ENCODE measurements at regions not wholly inside any gene's neighbourhood (a gene's known extent, or its start where the extent isn't known, plus 50 kb on each side); places are given as distances from the start of the nearest gene placed in this dataset.

DNA sequence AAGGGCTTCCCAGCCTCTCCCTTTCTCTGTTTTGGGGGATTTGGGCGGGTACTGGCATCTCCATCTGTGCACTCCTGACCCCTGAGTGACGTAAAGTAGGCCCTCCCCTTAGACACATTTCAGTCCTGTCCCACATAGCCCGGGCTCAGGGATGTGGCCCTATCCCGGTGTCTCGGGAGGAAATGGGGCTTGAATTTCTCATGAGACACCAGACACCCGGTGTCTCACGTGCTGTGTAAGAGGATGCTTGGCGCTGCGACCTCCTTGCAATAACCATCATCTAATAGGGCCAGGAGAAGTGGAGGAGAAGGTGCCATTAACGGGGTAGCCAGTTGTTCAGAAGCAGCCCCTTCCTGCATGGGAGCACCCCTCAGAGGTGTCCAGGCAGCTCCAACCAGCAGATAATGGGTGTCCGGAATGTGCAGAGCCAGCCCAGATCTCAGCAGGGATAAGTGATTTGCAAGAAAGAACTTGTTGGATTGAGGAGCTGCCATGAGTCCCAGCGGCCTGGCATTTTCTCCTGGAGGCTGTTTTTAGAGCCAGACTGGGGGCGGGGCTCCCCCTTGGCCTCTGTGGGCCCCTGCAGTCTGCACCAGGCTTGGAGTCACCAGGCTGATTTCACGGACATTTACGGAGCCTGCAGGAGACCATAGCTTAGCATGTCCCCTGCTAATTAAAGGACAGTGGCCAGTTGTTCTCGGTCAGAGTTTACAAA is 372.0 kb downstream of the PREX1 start:
- H3K4me1 ChIP-seq (ENCODE audit: control insufficient read depth, low read length), result 0 out of 2 replicates have a peak, but pooled peaks cover 2% of the 10 kb centered on the region
- H3K79me2 ChIP-seq (ENCODE audit: control insufficient read depth, low read length), result no peaks in the 10 kb centered on the region
- H3K9me2 ChIP-seq (replicated peaks; ENCODE audit: control insufficient read depth, low read length), result no peaks in the 10 kb centered on the region
- H3K36me3 ChIP-seq (ENCODE audit: control insufficient read depth, low read length), result no peaks in the 10 kb centered on the region
- H4K20me1 ChIP-seq (ENCODE audit: control insufficient read depth, insufficient read depth, low read depth, low read length), result no peaks in the 10 kb centered on the region
- no peak for TF ChIP-seq EZH2phosphoT487 (IDR thresholded peaks at IDR 0.05; ENCODE audit: borderline replicate concordance, low read length)
- TF ChIP-seq, protein P1, sequence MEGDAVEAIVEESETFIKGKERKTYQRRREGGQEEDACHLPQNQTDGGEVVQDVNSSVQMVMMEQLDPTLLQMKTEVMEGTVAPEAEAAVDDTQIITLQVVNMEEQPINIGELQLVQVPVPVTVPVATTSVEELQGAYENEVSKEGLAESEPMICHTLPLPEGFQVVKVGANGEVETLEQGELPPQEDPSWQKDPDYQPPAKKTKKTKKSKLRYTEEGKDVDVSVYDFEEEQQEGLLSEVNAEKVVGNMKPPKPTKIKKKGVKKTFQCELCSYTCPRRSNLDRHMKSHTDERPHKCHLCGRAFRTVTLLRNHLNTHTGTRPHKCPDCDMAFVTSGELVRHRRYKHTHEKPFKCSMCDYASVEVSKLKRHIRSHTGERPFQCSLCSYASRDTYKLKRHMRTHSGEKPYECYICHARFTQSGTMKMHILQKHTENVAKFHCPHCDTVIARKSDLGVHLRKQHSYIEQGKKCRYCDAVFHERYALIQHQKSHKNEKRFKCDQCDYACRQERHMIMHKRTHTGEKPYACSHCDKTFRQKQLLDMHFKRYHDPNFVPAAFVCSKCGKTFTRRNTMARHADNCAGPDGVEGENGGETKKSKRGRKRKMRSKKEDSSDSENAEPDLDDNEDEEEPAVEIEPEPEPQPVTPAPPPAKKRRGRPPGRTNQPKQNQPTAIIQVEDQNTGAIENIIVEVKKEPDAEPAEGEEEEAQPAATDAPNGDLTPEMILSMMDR (IDR thresholded peaks at IDR 0.05; ENCODE audit: low read depth, low read length, poor library complexity, severe bottlenecking), result no peak
- no peak overlapping the region for H3K4me2 ChIP-seq (ENCODE audit: low read length)
- H3F3A ChIP-seq (ENCODE audit: control insufficient read depth, insufficient read depth), result no peaks in the 10 kb centered on the region
- H3K4me3 ChIP-seq (ENCODE audit: low read length), result no peak overlapping the region
- H3K27ac ChIP-seq (ENCODE audit: low read depth, low read length), result no peak overlapping the region
- H3K27me3 ChIP-seq (ENCODE audit: control insufficient read depth, low read length), result peaks cover 17% of the 10 kb centered on the region
- no peaks in the 10 kb centered on the region for H3K9me3 ChIP-seq (ENCODE audit: control insufficient read depth, insufficient read depth, low read length)

DNA sequence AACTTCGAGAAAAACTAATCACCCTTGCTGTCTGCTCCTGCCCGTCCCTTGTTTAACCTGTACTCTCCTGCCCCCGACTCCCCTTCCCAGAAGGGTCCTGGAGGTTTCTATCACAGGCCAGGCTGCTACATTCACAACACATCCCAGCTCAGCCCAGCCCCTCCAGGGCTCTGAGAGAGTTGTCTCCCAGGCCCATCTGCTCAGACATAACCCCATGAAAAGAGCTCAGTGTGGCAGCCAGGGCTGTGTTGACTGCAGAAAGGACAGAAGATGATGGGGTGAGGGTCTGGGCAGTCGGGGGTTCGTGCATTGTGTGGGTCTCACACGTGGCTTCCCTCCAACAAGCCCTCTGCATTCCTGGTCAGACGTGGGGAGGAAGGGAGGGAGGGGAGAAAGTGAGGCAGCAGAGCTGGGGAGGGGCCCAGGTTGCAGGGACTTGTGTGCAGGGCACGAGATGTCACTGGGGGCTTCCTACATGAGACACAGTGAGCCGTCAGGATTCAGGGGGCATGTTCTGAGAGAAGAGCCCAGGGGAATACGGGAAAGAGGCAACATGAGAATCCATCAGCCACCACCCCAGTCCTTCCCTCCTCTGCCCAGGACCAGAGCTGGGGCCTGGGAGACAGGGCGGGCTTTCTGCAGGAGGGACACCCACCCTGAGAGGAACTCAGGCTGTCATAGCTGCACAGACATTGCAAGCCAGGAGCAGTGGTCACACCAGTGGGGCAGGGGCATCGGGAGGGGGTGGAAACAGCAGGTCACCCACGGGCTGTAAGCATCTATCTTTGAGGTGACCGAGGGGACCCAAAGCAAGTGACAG is 372.9 kb downstream of the PREX1 start:
- peaks cover 17% of the 10 kb centered on the region for H3K27me3 ChIP-seq (ENCODE audit: control insufficient read depth, low read length)
- no peak overlapping the region for H3K4me2 ChIP-seq (ENCODE audit: low read length)

DNA sequence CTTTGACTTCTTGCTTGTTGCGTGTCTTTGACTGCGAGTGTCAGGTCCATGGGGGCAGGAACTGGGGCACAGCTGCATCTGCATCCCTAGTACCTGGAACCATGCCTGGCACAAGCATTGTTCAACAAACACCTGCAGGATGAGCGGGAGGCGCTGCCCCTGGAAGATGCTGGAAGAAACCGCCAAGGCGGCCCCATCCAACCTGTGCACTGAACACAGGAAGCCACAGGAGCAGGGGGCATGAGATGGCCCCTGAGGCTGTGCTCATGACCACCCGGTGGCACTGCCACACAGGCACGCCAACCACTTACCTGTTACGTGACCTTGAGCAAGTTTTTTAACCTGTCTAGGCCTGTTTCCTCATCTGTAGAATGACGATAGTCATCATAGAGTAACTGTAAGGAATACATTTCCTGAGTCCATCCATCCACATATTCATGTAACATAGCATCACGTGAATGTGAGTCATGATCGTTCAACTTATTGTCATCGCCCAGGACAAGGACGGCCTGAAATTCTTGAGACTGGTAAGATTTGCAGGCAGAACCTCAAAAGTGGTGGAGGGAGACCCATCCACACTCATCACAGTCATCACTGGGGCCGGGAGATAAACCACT is 374.2 kb downstream of the PREX1 start:
- Histone ChIP-seq H3K27me3 (ENCODE audit: control insufficient read depth, low read length) (peaks cover 17% of the 10 kb centered on the region), H3K4me2 (ENCODE audit: low read length) (no peak overlapping the region), H4K20me1 (ENCODE audit: control insufficient read depth, insufficient read depth, low read depth, low read length) (no peaks in the 10 kb centered on the region), H3K9me3 (ENCODE audit: control insufficient read depth, insufficient read depth, low read length) (no peaks in the 10 kb centered on the region), H3K36me3 (ENCODE audit: control insufficient read depth, low read length) (no peaks in the 10 kb centered on the region), H3K9me2 (replicated peaks; ENCODE audit: control insufficient read depth, low read length) (no peaks in the 10 kb centered on the region), H3K27ac (ENCODE audit: low read depth, low read length) (no peak overlapping the region), H3K4me3 (ENCODE audit: low read length) (no peak overlapping the region), H3K4me1 (ENCODE audit: control insufficient read depth, low read length) (no peaks in the 10 kb centered on the region), H3K79me2 (ENCODE audit: control insufficient read depth, low read length) (no peaks in the 10 kb centered on the region), H3F3A (ENCODE audit: control insufficient read depth, insufficient read depth) (no peaks in the 10 kb centered on the region)
- TF ChIP-seq, protein P1 (IDR thresholded peaks at IDR 0.05; ENCODE audit: low read depth, low read length, poor library complexity, severe bottlenecking), result no peak
- TF ChIP-seq EZH2phosphoT487 (IDR thresholded peaks at IDR 0.05; ENCODE audit: borderline replicate concordance, low read length), result no peak

More for the DNA sequence above, 372.9 kb downstream of the PREX1 start:
- Histone ChIP-seq H3K4me1 (ENCODE audit: control insufficient read depth, low read length) (no peaks in the 10 kb centered on the region), H3K4me3 (ENCODE audit: low read length) (no peak overlapping the region), H3F3A (ENCODE audit: control insufficient read depth, insufficient read depth) (no peaks in the 10 kb centered on the region), H3K27ac (ENCODE audit: low read depth, low read length) (no peak overlapping the region), H3K36me3 (ENCODE audit: control insufficient read depth, low read length) (no peaks in the 10 kb centered on the region), H3K79me2 (ENCODE audit: control insufficient read depth, low read length) (no peaks in the 10 kb centered on the region), H4K20me1 (ENCODE audit: control insufficient read depth, insufficient read depth, low read depth, low read length) (no peaks in the 10 kb centered on the region), H3K9me2 (replicated peaks; ENCODE audit: control insufficient read depth, low read length) (no peaks in the 10 kb centered on the region), H3K9me3 (ENCODE audit: control insufficient read depth, insufficient read depth, low read length) (no peaks in the 10 kb centered on the region)
- TF ChIP-seq, protein P1 (IDR thresholded peaks at IDR 0.05; ENCODE audit: low read depth, low read length, poor library complexity, severe bottlenecking), result no peak
- TF ChIP-seq EZH2phosphoT487 (IDR thresholded peaks at IDR 0.05; ENCODE audit: borderline replicate concordance, low read length), result no peak
